GM19328 (cell line): ENCODE measurements at regions not wholly inside any gene's neighbourhood (a gene's known extent, or its start where the extent isn't known, plus 50 kb on each side); places are given as distances from the start of the nearest gene placed in this dataset.
A peak's percentile ranks its signal among the peaks of the same experiment; 100 is the strongest.
"Not testable (repeated sequence)": the region's sequence is repeated elsewhere in the genome, so short reads cannot be mapped to it uniquely, and the experiment has no call there.

Experiments used
- ATAC-seq: cut with Tn5 transposase; IDR thresholded peaks from one replicate; pipeline ENCODE4 v1.9.1; 2021; ENCODE audit warnings: mild to moderate bottlenecking, moderate library complexity; ENCODE audit not compliant: unreplicated experiment

- ATAC-seq = not testable (repeated sequence)
These were observed 666.2 kb downstream of the PRIM2 start for GRCh38 chr6:57983603-57984002.

- ATAC-seq = not testable (repeated sequence)
These were observed 667.1 kb downstream of the PRIM2 start for GRCh38 chr6:57984575-57984974.

- not testable (repeated sequence) for ATAC-seq
These were observed 668.3 kb downstream of the PRIM2 start for GRCh38 chr6:57985734-57986133.

- peak; percentile 98 for ATAC-seq
These were observed 669.2 kb downstream of the PRIM2 start for GRCh38 chr6:57986584-57986983.

- ATAC-seq = not testable (repeated sequence)
These were observed 672.2 kb downstream of the PRIM2 start for GRCh38 chr6:57989520-57990080.

GRCh38 chr6:57998858-57999619, 681.6 kb downstream of the PRIM2 start:
- ATAC-seq = not testable (repeated sequence)

GRCh38 chr6:58000233-58000632, 682.8 kb downstream of the PRIM2 start:
- not testable (repeated sequence) for ATAC-seq

- ATAC-seq = not testable (repeated sequence)
These were observed 686.2 kb downstream of the PRIM2 start for GRCh38 chr6:58003417-58004167.

- ATAC-seq = not testable (repeated sequence)
These were observed 690.0 kb downstream of the PRIM2 start for GRCh38 chr6:58007334-58008000.

- ATAC-seq = not testable (repeated sequence)
These were observed 690.5 kb downstream of the PRIM2 start for GRCh38 chr6:58008001-58008335.

GRCh38 chr6:58011954-58012600, 694.6 kb downstream of the PRIM2 start:
- ATAC-seq = not testable (repeated sequence)

- ATAC-seq = not testable (repeated sequence)
These were observed 699.2 kb downstream of the PRIM2 start for GRCh38 chr6:58016614-58017013.

GRCh38 chr6:58028188-58028587, 710.8 kb downstream of the PRIM2 start:
- ATAC-seq = not testable (repeated sequence)

- ATAC-seq = not testable (repeated sequence)
These were observed 720.8 kb downstream of the PRIM2 start for GRCh38 chr6:58038213-58038612.

GRCh38 chr6:58046584-58046983, 729.2 kb downstream of the PRIM2 start:
- not testable (repeated sequence) for ATAC-seq

- ATAC-seq = not testable (repeated sequence)
These were observed 730.0 kb downstream of the PRIM2 start for GRCh38 chr6:58047389-58047788.

- ATAC-seq = not testable (repeated sequence)
These were observed 730.4 kb downstream of the PRIM2 start for GRCh38 chr6:58047865-58048264.

GRCh38 chr6:58055465-58056176, 738.2 kb downstream of the PRIM2 start:
- not testable (repeated sequence) for ATAC-seq

- not testable (repeated sequence) for ATAC-seq
These were observed 742.3 kb downstream of the PRIM2 start for GRCh38 chr6:58059701-58060100.

GRCh38 chr6:58063542-58063941, 746.1 kb downstream of the PRIM2 start:
- not testable (repeated sequence) for ATAC-seq
